ENCODE measurements at regions not wholly inside any gene's neighbourhood (a gene's known extent, or its start where the extent isn't known, plus 50 kb on each side); places are given as distances from the start of the nearest gene placed in this dataset.

DNA sequence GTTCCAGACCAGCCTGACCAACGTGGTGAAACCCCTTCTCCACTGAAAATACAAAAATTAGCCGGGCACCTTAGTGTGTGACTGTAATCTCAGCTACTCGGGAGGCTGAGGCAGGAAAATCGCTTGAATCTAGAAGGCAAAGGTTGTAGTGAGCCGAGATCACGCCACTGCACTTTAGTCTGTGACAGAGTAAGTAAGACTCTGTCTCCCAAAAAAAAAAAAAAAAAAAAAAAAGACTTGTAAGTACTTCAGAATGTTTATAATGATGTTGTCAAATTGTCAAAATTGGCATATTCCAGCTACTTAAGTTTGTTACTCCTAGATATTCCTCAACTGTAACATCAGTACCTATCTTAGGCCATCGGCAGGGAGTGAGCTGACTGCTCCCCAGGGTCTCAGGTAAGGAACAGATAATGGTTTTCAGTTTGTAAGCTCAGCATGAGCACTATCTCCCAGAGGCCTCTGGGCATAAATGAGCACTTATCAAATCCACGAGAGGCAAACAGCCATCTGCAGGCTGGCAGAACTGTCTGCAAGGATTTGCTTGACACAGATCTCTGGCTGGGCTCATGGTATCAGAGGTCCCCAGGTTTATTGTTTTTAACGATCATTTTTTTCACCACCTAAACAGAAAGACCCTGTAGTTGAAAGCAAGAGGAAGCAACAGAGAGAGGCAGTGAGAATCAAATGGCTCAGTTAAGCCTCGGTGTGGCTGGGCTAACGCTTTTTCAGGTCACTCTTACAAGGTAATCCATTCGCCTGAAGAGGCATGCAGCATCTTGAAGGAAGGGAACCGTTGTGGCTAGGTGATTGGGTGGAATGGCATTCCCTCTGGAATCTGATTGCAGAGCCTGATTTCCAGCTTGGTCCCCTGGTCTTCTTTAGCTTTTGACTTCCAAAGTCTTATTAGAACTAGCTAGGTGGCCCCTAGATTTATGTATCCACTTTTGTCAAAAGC lies 115.9 kb downstream of the LY86 start:
- Histone ChIP-seq H3K27ac (no peak overlapping the region), H3K4me3 (no peak overlapping the region), H3K36me3 (no peaks in the 10 kb centered on the region), H3K4me1 (replicated peaks) (peaks cover 10% of the 10 kb centered on the region), H3K9me3 (replicated peaks) (no peaks in the 10 kb centered on the region), H3K27me3 (replicated peaks) (no peaks in the 10 kb centered on the region)
- no peak for DNase-seq (ENCODE audit: low read depth in 1 of 2, low spot score in 2 of 2)

DNA sequence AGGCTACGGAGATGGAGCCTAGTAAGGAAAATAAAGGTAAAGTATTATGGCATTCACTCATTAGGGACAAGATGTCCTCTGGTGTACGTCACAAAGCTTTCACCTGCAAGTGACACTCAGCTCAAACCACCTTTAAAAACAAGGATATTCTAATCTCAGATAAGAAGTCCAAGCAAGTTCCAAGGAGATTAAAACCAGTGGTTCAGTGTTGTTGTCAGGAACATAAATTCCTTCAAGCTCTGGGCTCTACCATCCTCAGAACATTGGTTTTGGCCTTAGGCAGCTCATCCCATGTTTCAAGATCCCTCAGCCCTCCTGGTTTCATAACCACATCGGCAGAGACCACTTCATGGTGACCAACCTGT lies 116.5 kb downstream of the LY86 start:
- Histone ChIP-seq H3K4me3 (no peak overlapping the region), H3K36me3 (no peaks in the 10 kb centered on the region), H3K27me3 (replicated peaks) (no peaks in the 10 kb centered on the region), H3K9me3 (replicated peaks) (no peaks in the 10 kb centered on the region), H3K27ac (no peak overlapping the region), H3K4me1 (replicated peaks) (peaks cover 4% of the 10 kb centered on the region)
- DNase-seq (ENCODE audit: low read depth in 1 of 2, low spot score in 2 of 2): no peak

DNA sequence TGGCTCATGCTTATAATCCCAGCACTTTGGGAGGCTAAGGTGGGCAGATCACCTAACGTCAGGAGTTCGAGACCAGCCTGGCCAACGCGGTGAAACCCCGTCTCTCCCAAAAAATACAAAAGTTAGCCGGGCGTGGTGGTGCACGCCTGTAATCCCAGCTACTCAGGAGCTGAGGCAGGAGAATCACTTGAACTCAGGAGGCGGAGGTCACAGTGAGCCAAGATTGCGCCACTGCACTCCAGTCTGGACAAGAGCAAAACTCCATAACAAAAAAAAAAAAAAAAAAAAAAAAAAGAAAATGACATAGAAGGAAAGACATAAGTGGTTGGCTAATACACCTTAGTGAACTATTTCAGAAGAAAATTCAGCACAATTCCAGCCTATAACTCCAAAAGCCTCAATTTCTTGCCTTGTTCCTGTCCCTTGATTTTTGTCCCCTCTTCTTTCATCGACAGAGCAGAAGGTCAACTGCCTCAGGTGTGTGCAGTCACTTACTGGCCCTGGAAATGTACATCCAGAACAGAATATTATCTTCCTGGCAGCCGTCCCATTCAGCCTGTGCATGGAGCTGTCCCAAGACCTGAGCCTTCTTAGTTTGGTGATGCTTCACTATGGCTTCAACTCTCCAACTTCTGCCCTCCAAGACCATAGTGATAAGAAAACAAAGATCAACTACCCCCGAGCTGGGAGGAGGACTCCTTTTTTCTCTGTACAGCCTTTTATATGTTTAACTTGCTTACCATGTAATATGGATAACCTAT lies 117.6 kb downstream of the LY86 start:
- Histone ChIP-seq H3K4me1 (replicated peaks) (no peaks in the 10 kb centered on the region), H3K4me3 (no peak overlapping the region), H3K27me3 (replicated peaks) (no peaks in the 10 kb centered on the region), H3K9me3 (replicated peaks) (no peaks in the 10 kb centered on the region), H3K36me3 (no peaks in the 10 kb centered on the region), H3K27ac (no peak overlapping the region)
- no peak for DNase-seq (ENCODE audit: low read depth in 1 of 2, low spot score in 2 of 2)

DNA sequence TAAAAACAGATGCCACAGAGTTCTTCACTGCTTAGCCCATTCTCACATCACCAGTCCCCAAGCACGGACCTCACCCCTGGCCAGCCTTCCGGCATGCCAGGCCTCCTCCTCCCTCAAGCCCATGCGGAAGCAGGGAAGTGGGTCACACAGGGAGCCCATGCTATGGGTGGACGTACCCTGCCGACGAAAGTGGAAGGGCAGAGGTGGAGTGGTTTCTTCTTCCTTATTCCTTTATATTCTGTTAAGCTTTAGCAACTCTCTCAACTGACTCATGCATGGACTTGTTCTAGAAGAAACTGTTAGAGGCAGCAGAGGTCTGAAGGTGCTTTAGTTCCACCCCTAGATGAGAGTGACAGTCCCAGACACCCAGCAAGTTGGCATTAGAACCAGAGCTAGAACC lies 118.6 kb downstream of the LY86 start:
- H3K36me3 ChIP-seq: no peaks in the 10 kb centered on the region
- H3K4me3 ChIP-seq: no peak overlapping the region
- H3K9me3 ChIP-seq (replicated peaks): no peaks in the 10 kb centered on the region
- H3K27me3 ChIP-seq (replicated peaks): no peaks in the 10 kb centered on the region
- H3K27ac ChIP-seq: no peak overlapping the region
- no peak for DNase-seq (ENCODE audit: low read depth in 1 of 2, low spot score in 2 of 2)
- H3K4me1 ChIP-seq (replicated peaks): peaks cover 3% of the 10 kb centered on the region

DNA sequence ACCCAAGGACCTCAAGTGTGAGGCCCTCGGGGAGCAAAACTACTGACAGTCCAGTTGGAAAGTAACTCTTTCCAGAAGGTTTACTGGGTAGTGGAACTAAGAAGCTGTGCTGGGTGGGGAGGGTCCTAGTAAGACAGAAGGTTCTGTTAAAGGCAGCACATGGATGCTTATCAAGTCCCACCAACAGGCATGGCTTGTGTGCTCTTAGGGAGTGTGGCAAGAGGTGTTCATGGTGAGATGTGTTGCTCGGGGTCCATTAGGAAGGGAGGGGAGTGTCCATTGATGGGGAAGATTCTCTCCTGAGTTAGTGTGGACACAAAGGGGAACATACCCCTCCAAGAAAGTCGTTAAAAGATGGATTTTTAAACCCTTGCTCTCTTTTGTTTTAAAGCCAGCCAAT lies 120.6 kb downstream of the LY86 start:
- Histone ChIP-seq H3K9me3 (replicated peaks) (no peaks in the 10 kb centered on the region), H3K4me1 (replicated peaks) (peaks cover 21% of the 10 kb centered on the region), H3K27ac (no peak overlapping the region), H3K36me3 (no peaks in the 10 kb centered on the region), H3K27me3 (replicated peaks) (no peaks in the 10 kb centered on the region), H3K4me3 (no peak overlapping the region)
- DNase-seq (ENCODE audit: low read depth in 1 of 2, low spot score in 2 of 2): no peak

DNA sequence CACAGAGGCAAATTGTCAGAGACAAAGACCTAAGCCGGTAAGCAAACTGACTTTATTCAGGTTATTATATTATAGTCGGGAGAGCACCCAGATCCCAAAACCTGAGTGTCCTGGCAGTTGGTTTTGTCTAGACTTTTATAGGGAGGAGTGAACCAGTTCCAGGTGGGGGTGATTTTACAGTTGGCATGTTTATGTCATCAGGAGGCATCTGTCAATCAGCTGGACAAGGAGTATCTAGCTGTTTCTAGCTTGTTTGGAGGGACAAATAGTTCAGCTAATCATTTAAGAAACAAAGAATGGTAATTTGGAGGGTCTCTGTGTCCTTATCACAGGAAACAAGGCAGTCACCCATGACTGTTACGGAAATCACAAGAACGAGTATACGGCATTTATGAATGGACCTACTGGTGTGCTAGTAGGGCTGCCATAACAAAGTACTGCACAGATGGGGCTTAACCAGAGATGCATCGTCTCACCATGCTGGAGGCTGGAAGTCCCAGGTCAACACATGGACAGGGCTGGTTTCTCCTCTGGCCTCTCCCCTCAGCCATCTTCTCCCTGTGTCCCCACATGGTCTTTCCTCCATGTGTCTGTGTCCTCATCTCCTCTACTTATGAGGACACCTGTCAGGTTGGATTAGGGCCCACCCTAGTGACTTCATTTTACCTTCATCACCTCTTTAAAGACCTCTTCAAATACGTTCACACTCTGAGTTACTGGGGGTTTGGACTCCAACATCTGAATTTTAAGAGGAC lies 122.7 kb downstream of the LY86 start:
- Histone ChIP-seq H3K4me1 (replicated peaks) (peaks cover 21% of the 10 kb centered on the region), H3K9me3 (replicated peaks) (no peaks in the 10 kb centered on the region), H3K27me3 (replicated peaks) (no peaks in the 10 kb centered on the region), H3K4me3 (no peak overlapping the region), H3K27ac (no peak overlapping the region), H3K36me3 (no peaks in the 10 kb centered on the region)
- no peak for DNase-seq (ENCODE audit: low read depth in 1 of 2, low spot score in 2 of 2)

DNA sequence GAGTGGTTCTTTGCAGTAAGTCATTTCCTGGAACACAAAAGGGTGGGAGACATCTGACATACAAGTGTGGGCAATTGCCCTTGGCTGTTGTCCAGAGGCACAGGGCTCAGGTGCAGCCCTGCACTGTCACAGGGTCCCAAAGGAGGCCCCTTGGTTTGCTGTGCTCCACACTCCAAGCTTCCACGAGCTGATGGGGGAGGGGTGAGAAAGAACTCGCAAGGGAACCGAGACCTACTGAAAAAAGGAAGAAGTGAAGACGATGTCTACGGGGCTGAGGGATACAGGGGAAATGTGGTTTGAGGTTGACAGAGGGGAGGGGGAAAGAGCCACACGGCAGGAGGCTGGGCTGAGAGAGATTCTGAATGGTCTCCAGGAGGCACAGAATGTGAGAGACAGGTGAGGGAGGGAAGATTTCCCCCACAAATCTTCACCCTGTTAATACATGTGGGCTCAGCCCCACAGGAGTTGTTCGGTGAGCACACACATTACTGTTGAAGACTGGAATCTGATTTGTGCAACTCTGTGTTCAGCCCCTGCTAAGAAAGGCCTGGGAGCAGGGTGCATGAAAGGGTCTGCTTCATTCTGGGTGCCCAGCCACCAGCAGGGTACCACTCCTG lies 123.4 kb downstream of the LY86 start:
- Histone ChIP-seq H3K27ac (no peak overlapping the region), H3K4me3 (no peak overlapping the region), H3K9me3 (replicated peaks) (no peaks in the 10 kb centered on the region), H3K4me1 (replicated peaks) (peaks cover 21% of the 10 kb centered on the region), H3K27me3 (replicated peaks) (no peaks in the 10 kb centered on the region), H3K36me3 (no peaks in the 10 kb centered on the region)
- DNase-seq (ENCODE audit: low read depth in 1 of 2, low spot score in 2 of 2): no peak

DNA sequence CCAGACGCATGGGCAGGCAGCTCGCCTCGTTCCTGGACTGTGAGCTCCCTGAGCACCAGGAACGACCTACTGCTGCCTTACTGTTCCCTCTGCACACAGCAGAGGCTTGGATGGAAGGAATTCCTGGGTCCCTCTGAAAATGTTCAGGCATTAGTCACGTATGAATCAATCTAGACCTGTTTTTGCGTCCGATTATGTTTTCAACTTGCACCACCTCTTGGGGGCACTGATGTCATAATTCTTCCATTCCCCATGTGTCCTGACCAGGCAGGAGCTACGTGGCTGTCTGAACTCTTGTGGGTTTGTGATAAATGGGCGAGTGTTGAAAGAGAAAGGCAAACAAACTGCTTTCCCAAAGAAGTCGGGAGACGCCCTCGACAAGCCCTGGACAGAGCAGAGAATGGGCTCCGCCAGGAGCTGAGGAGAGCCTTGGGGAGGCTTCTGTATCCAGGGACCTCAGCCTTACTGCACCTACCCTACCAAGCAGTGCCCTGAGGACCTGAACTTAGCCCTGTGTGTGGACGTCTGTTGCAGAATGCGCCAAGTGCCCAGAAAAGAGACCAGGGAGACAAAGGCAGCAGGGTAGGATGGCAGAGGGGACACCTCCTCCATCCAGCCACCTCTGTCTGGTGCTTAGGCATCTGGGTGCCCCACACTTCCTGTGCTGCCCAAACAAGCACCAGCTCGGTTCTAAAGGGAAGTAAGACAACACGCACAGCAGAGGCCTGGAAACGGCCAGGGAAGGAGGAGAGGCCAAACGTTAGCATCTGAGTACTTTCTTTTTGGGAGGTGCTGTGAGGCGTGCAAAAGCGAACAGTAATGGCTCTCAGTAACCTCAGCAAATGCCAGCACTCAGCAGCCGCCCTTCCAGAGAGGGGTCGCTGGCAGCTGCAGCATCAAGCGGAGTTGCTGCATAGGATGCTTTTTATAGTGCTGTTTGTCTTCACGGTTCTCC lies 124.2 kb downstream of the LY86 start:
- Histone ChIP-seq H3K9me3 (replicated peaks) (no peaks in the 10 kb centered on the region), H3K4me3 (no peak overlapping the region), H3K36me3 (no peaks in the 10 kb centered on the region), H3K27me3 (replicated peaks) (no peaks in the 10 kb centered on the region), H3K4me1 (replicated peaks) (peaks cover 21% of the 10 kb centered on the region), H3K27ac (no peak overlapping the region)
- peak in 1 of 2 experiments; percentile 44 for DNase-seq (ENCODE audit: low read depth in 1 of 2, low spot score in 2 of 2)

DNA sequence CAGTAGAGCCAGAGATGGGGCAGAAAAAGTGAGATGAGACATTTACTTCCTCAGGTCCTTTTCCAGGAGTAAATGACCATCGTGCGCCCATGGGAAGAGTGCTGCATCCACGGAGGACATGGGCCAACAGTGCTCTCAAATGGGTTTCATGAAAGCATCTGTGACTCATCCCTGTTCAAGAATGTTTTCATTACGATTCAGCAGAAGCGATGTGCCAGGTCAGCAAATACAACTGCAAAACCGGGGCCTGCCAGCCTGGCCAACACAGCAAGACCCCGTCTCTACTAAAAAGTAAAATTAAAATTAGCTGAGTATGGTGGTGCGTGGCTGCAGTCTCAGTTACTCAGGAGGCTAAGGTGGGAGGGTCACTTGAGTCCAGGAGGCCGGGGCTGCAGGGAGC lies 125.1 kb downstream of the LY86 start:
- Histone ChIP-seq H3K4me1 (replicated peaks) (peaks cover 21% of the 10 kb centered on the region), H3K27ac (no peak overlapping the region), H3K27me3 (replicated peaks) (no peaks in the 10 kb centered on the region), H3K4me3 (no peak overlapping the region), H3K36me3 (no peaks in the 10 kb centered on the region), H3K9me3 (replicated peaks) (no peaks in the 10 kb centered on the region)
- DNase-seq (ENCODE audit: low read depth in 1 of 2, low spot score in 2 of 2): no peak

DNA sequence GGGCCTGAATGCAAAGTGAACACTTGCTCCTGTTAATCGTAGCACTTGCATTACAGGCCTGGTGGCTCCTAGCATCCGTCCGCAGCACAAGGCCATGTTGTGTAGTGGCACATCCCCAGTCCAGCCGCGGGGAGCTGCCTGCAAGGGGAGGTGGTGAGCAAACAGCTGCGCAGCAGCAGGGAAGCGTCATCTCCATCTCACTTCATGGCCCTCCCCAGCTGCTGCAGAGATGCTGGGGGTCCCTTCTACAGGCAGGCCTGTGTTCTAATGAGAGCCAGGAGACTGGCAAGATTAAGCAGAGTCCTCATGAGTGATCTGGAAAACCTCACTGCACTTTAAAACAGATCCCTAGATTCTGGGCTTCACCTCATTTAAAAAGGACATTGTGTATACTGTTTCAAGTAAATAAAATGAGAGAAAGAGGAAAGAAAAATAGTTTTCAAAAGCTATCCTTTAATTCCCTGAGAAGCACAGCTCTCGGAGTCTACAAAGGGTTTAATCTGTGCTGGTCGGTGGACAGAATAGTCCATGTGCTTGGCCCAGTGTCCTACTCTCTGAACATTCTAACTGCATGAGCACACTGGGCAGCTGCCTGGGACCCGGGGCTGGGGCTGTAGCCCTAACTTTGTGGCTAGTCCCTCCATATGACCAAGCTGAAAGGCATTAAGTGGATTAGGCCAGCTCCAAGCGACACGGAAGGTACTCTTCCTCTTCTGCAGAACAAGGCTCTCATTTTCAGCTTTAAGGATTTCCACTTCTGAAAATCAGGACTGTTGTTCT lies 125.8 kb downstream of the LY86 start:
- Histone ChIP-seq H3K36me3 (no peaks in the 10 kb centered on the region), H3K4me1 (replicated peaks) (peaks cover 21% of the 10 kb centered on the region), H3K27me3 (replicated peaks) (no peaks in the 10 kb centered on the region), H3K27ac (no peak overlapping the region), H3K4me3 (no peak overlapping the region), H3K9me3 (replicated peaks) (no peaks in the 10 kb centered on the region)
- no peak for DNase-seq (ENCODE audit: low read depth in 1 of 2, low spot score in 2 of 2)

DNA sequence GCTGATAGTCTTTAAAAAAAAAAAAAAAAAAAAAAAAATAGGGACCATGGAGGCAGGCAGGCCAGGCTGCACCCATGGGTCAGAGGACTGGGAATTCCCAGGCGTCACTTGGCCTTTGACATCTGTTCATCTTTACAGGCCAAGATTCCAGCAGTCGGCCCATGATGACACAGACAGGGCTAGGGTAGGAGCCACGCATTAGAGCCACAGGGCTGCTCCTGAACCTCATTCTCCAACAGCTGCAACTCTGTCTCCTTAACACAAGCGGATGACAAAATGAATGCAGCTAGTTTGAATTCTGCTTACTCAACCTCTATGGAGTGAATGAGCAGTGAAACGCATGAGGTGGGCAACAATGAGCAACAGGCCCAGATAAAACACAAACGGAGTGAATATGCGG lies 126.4 kb downstream of the LY86 start:
- DNase-seq (ENCODE audit: low read depth in 1 of 2, low spot score in 2 of 2): no peak

DNA sequence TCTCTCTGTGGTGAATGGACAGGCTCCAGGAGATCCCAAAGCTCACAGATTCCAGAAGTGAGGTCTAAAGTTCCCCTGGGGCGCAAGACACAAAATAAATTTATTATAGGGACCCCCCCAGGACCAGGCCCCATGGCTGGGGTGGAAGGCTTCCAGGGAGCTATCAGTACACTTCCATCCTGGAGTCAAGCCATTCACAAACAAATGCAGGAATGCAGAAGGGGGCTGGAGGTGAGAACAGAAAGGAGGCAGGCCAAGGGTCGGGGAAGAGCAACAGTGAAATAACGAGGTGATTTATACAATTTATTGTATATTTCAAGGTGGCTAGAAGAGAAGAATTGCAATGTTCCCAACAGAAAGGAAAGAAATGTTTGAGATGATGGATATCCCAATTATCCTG lies 126.9 kb downstream of the LY86 start:
- no peak for DNase-seq (ENCODE audit: low read depth in 1 of 2, low spot score in 2 of 2)
- Histone ChIP-seq H3K27ac (no peak overlapping the region), H3K9me3 (replicated peaks) (no peaks in the 10 kb centered on the region), H3K4me3 (no peak overlapping the region), H3K4me1 (replicated peaks) (peaks cover 21% of the 10 kb centered on the region), H3K27me3 (replicated peaks) (no peaks in the 10 kb centered on the region), H3K36me3 (no peaks in the 10 kb centered on the region)

More for the DNA sequence above, 126.4 kb downstream of the LY86 start:
- H3K4me3 ChIP-seq: no peak overlapping the region
- no peaks in the 10 kb centered on the region for H3K36me3 ChIP-seq
- no peak overlapping the region for H3K27ac ChIP-seq
- no peaks in the 10 kb centered on the region for H3K27me3 ChIP-seq (replicated peaks)
- H3K4me1 ChIP-seq (replicated peaks): peaks cover 21% of the 10 kb centered on the region
- H3K9me3 ChIP-seq (replicated peaks): no peaks in the 10 kb centered on the region
